GM21367 (cell line): ENCODE measurements at regions not wholly inside any gene's neighbourhood (a gene's known extent, or its start where the extent isn't known, plus 50 kb on each side); places are given as distances from the start of the nearest gene placed in this dataset.

Experiments
- ATAC-seq: cut with Tn5 transposase; IDR thresholded peaks from one replicate; pipeline ENCODE4 v1.9.1; 2021; ENCODE audit not compliant: unreplicated experiment

DNA sequence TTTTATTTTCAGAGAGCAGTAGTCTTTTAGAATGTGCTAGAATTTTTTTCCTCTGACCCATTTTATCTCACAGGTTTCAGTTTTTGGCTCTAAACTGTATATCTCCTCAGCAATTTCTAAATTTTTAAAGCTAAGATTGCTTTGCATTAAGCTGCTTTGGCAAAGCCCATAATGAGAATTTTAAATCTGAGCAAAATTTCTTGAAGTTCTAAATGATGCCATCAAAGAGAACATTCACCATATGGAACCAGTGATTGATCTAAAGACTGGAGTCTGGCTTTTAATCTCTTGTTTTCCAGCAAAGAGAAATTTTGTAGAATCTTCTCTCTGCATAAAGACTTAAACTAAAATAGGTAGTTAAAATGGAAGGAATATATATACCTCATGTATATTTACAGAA lies 313.6 kb downstream of the TBC1D32 start:
- ATAC-seq: no peak

DNA sequence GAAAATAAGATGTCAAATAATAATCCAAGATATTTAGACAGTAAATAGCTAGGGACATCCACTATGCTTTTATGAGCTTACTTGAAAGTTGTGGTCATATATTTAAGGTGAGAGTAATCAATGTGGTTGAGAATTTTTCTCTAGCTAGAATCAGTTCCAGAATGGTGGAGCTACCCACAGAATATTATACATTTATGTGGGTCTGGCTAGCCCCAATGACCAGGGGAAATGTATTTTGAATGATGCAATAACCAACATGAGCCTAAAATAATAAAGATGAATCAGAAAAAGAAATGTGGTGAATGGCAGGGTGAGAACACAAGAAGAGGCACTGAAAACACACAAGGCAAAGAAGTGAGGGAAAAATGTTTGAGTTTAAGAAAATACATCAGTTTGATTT lies 325.7 kb downstream of the TBC1D32 start:
- no peak for ATAC-seq

DNA sequence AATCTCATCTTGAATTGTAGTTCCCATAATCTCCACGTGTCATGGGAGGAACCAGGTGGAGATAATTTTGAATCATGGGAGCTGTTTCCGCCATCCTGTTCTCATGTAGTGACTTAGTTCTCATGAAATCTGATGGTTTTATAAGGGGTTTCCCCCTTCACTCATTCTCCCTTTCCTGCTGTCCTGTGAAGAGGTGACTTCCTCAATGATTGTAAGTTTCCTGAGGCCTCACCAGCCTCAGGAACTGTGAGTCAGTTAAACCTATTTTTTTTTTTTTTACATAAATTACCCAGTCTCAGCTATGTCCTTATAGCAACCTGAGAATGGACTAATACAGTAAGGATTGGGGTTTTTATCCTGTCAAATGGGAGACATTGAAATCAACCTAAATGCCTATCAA lies 328.3 kb downstream of the TBC1D32 start:
- no peak for ATAC-seq

DNA sequence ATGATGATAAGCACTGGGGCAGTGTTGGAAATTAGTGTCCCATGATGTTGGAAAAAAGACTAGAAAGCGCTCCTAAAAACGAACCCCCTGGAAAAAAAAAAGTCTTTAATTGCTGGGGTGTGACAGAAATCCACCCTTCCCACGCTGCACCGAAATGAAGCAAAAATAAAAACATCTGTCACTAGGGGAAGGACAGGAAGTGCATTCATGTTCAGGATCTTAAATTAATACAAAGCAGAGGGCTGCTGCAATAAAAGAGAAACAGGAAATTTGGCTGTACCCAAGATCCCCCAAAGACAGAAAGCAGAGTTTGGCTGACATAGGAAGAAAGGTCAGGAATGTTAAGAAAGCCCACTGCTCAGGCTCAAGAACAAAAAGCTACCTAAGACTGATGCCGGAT lies 333.9 kb downstream of the TBC1D32 start:
- ATAC-seq: no peak

DNA sequence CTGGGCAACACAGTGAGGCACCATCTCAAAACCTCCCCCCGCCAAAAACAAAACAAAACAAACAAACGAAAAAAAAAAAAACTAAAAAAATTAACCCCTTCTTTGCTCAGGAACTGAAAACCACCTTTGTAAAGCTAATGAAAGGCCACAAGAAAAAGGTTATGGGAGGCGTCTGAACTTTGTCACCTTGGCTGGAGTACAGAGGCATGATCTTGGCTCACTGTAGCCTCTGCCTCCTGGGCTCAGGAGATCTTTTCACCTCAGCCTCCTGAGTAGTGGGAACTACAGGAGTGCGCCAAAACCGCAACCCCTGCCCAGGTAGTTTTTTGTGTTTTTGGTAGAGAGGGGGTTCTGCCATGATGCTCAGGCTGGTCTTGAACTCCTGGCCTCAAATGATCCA lies 337.9 kb downstream of the TBC1D32 start:
- ATAC-seq: no peak

DNA sequence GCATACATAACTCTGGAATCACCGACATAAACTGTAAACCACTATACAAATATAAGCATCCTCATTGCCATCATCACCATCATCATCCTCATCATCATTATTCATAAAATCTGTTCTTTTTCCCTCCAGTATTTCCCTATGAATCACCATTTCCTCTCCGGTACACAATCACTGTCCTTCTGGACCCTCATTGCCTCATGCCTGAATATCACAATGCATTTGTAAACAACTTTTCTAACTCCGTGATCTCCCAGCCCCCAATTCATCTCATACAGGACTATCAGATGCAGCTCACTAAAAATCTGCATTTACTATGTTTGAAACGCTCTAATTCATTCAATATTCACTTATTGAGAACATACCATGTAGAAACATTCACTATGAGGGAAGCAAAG lies 339.7 kb downstream of the TBC1D32 start:
- no peak for ATAC-seq

DNA sequence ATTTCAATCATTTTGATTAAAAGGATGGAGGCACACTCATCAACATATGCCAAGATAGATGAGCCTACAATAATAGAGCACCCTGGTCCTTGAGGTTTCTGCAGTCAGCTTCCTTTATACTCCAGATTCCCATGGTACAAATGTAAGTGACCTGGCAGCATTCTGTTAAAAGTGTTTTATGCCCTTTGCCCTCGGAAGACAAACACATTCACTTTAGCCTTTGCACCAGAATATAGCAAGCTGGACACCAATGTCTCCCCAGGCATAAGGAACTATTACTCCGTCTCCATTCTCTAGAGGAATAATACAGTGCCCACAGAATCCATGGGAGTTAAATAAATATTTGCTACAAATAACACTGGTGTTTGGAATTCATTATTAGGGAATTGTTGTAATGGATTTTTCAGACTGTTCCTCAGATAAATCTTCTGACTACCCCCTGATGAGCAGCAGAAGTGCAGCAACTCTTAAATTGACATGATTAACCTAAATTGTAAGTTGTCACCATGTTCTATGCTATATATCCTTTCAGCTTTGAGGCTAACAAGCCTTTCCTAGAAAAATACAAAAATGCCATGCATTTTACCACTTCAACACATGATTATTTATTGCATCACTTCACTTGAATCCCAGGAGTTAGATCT lies 340.2 kb downstream of the TBC1D32 start:
- no peak for ATAC-seq

DNA sequence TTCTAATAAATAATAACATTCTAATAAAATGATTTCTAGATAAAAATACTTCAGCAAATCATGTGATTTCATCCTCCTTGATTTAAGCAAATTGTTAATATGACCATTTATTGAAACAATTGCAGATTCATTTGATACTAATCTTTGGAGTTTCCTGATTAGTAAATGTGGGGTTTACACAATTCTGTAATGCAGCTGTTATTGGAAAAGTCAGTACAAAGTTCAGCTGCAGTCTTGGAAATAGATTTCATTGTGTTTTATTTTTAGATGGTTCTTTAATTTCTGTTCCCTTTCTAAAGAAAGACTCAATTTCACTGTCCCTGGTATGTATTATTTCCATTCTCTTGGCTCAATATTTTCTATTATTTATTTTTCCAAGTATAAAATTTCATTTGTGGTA lies 342.0 kb downstream of the TBC1D32 start:
- no peak for ATAC-seq

DNA sequence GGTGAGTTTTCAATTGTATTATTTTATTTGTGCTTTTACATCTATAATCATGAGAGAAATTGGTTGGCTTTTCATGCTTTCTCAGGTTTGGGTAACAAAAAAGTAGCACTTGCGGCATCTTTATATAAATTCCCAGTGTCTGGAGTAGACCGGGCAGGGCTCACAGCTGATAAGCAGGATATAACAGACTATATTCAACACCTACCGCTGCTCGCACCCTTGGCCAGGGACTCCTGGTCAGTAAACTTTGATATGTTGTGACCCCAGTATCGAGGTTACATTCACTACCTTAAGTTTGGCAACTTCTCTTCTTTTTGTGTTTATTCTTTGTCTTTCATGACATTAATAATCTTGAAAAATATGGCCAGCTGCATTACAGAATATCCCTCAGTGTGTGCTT lies 343.4 kb downstream of the TBC1D32 start:
- ATAC-seq: no peak

DNA sequence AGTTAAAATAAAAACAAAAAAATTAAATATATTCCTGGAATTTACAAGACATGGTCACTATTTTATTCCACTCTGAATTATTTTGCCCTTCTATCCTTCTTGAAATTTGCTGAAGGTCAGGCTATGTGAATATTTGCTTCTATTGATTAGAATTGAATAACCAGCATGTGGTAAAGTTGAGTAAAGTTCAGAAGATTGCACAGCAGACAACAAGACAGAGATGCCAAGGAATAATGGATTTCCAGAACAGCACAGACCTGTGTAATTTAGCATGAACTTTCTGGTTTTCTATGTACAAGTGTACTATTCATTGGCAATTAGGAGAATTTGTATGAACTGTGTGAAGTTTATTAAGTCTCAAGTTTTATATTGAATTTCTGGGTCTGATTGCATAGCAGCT lies 352.4 kb downstream of the TBC1D32 start:
- no peak for ATAC-seq

DNA sequence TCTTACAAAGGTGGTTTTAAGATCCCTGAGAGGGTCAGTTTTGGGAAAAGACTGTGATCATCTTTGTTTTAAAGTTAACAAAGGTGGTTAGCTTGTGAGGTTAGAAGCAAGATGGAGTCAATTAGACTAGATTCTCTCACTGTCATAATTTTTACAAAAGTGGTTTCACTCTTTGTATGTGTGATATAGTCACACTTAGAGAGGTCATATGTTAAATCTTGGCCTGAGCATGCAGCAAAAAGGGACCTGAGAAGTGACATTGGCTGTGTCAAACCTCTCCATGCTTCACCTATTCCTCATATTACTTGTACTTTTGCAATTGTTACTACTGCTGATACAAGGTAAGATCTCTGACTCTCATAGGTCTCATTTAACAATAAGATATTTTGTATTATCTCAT lies 368.0 kb downstream of the TBC1D32 start:
- ATAC-seq: no peak

DNA sequence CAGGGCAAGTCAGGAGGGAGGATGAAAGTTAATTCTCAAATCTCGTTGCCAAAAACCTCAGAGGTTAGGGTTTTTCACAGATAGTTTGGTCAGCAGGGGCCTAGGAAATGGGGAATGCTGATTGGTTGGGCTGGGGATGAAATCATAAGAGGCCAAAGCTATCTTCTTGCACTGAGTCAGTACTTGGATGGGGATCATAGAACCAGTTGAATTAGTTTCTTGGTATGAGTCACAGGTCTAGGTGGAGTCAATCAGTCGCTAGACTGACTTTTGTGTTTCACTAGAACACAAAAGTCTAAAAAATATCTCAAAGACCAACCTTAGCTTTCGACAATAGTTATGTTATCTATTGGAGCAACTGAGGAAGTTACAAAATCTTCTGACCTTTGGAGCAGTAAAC lies 368.5 kb downstream of the TBC1D32 start:
- no peak for ATAC-seq

DNA sequence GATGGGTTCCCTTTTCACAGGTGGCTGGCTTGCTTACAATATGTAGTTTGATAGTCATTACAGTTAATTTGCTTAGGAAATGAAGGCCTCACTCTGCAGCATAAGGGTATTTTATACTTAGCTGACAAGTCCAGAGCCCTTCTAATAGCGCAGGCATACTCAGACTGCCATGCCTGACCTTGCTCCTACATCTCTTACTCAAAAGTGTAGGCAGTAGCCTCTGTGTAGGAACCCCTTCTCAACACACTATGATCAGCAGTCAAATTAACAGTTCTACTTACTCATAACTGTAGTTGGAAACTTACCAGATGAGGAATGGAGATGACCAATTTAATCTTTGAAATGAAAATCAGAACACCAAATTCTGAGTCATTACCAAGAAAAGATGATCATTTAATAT lies 373.5 kb downstream of the TBC1D32 start:
- no peak for ATAC-seq

DNA sequence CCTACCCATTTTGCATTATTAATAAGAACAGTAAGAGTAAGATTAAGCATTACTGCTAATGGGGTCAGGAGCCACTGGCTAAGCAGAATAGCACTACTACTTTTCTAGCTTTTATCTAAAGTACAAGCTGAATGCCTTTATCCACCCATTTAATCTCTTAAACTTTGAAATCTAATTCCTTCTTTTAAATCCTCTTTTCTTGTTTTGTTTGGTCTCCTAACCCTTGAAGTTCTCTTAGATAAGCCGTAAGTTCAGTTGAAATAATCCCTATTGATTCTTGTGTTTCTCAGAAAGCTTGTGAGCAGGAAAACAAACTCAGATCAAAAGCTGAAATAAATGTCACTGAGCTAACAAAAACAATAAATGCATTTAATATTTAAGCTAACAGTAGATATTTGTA lies 380.2 kb downstream of the TBC1D32 start:
- no peak for ATAC-seq

DNA sequence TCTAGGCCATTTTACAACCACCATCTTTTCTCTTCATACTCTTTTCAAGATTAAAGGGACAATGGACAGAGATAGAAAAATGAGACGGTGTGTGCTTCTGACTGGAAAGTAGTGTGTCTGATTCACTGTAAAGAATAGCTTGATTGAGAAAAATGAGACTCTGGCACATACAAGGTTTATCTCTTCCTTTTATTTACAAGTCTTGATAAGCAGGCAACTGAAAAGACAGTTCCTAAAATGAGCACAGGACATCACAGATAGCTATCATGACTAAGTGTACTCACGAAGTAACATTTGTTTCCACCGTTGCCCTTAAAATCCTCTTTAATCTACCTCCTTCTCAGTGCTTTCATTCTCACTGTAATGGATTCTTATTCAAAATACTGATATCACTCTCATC lies 383.0 kb downstream of the TBC1D32 start:
- ATAC-seq: no peak

DNA sequence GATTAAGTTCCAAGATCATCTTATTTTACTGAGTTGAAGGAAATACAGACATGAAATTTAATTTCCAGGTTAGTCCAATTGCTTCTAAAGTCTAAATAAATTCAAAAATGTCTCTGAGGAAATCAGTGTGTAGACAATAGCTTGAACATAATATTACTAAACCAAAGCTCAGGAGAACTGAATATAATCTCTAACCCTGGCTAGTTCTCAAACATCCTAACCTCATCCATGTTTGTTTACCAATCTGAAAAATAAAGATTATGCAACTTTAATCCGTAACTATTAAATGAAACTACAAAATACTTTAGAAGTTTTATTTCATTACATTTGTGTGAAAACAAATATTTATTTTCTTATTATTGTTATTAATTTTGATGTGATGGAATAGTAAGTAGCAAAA lies 387.2 kb downstream of the TBC1D32 start:
- ATAC-seq: no peak

DNA sequence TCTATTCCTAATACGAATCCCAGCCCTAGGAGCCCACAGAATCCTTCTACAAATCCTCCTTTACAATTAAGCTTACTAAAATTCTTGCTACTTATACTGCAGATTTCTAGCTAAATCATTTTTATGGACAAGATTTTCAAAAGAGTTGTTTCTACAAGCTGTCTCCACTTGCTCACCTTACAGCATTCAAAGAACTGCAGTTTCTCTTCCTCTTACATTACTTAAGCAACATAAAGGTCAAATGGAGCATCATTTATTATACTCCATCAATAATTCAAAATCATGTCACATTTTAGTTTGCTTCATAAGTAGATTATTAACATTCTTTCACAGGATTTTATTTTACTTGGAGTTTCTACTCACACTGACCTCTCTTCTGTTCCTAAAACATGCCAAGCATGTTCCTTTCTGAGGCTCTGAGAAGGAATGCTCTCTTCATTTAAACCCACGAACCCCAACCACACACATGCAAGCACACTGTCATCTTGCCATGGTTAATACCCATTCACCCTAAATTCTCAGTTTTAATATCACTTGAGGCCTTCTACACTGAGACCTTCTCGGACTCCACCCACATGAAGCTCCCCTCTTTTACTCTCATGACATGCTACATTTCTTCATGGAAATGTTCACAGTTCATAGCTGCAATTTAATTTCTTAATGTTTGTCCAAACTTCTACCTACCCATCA lies 388.2 kb downstream of the TBC1D32 start:
- no peak for ATAC-seq

DNA sequence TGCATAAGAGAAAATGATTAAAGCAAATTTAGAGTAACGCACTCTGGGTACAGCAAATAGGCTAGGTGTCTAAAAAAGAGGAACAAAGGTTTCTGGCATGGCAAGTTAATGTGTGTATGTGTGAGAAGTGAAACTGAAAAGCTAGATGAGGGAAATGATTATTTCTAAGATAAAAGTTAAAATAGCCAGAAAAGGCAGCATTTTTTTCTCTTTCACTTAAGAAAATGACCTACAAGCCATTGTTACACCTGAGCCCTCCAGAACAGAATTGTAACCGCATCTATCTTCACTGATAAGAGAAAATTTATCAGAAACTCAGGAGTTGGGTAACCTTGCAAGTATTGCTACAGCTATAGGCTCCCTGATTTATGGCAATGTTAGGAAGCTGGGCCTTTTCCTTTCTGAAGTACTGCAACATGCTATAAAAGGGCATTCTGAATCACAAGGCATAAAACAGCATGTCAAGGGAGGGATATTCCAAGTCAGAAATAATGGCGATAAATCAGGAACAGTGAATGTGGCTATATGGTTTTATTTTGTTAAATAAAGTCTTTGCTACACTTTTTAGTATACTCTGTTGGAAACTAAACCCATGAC lies 395.3 kb downstream of the TBC1D32 start:
- peak; percentile 98 for ATAC-seq

DNA sequence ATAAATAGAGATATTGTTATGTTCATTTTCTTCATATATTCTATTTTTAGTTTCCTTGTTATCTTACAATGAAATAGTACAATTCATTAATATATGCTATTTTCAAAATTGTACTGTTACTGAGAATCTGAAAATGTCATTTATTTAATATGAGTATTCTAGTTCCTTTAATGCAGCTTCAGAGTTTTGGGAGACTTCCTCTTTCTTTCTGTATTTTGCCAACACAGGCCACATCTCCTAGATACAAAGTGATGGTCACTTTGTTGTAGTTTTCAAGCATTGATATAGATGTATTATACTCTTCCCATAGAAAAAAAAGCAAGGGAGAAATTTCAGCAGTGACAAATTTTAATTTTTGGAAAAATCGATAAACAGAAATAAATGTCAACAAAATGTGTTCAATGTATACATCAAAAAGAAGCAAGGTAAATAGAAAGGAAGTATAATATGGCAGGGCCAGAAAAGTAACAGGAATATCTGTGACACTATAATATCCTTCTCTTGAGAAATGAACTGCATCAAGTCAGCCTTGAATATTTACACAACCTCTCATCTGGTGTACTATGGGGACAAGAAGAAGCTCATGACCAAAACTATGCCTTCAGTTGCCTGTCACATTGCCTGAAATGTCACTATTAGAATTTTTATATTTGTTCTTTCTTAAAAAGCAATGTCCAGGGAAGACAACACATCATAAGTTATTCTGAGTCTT lies 396.0 kb downstream of the TBC1D32 start:
- peak; percentile 30 for ATAC-seq

DNA sequence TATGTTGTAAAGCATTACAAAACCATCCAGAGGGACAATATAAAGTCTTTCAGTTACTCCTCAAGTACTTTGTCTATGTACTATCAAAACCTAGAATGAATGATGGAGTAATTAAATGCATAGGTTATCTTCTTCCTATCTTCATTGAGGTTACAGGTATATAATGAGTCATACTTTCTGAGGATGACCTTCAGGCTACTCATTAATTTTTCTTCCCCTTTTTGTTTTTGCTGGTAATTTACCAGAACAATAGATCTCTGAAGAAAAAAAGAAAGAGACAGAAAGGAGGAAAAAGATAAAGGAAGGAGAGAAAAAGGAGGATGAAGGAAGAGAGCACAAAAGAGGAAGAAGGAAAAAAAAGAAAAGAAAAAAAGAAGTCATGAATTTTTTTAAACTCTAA lies 398.4 kb downstream of the TBC1D32 start:
- ATAC-seq: peak; percentile 23

DNA sequence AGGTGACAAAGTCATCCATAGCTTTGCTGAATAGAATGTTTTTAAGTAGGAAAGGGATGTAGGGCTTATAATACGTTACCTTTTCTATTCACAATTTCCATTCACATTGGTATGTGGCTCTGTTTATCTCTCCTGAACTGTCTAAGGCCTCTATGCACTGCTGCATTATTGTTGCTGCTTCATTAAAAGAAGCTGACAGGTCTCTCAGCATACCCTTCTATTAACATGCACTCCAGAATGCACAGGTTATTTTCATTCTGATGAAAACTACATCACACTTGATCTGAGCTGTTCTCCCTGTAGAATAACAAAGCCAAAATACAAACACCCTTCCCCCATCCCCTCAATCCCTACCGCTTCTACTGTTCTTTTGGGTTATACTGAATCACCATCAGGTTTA lies 399.3 kb downstream of the TBC1D32 start:
- ATAC-seq: no peak
